Type B pancreatic cell (in vitro differentiated cells): ENCODE measurements at regions not wholly inside any gene's neighbourhood (a gene's known extent, or its start where the extent isn't known, plus 50 kb on each side); places are given as distances from the start of the nearest gene placed in this dataset.

Experiments used
- DNase-seq: peaks from one replicate; pipeline ENCODE4 v3.0.0; 2021; ENCODE audit warnings: mixed read lengths; ENCODE audit not compliant: unreplicated experiment; ENCODE audit errors: extremely low spot score
- H3K27ac Mint-ChIP-seq: 2 replicates; pipeline ENCODE4 v1.8.0; 2021; ENCODE audit warnings: mild to moderate bottlenecking, mixed read lengths
- H3K27me3 Mint-ChIP-seq: 2 replicates; pipeline ENCODE4 v1.8.0; 2021; ENCODE audit warnings: mixed read lengths
- H3K36me3 Mint-ChIP-seq: 2 replicates; pipeline ENCODE4 v1.8.0; 2021; ENCODE audit warnings: mixed read lengths
- H3K4me1 Mint-ChIP-seq: one replicate; pipeline ENCODE4 v1.8.0; 2021; ENCODE audit warnings: mixed read lengths; ENCODE audit not compliant: unreplicated experiment
- H3K4me3 Mint-ChIP-seq: 2 replicates; pipeline ENCODE4 v1.8.0; 2021; ENCODE audit warnings: mild to moderate bottlenecking, mixed read lengths
- H3K9me3 Mint-ChIP-seq: 2 replicates; pipeline ENCODE4 v1.8.0; 2021; ENCODE audit warnings: mixed read lengths
- CTCF ChIP-seq: fragments of 200-600 bp; sonication (generic); conservative IDR thresholded peaks from 2 replicates; pipeline ENCODE4 v1.5.0; 2021; ENCODE audit warnings: antibody characterized with exemption, mild to moderate bottlenecking

- H3K36me3 Mint-ChIP-seq, result no peaks in the 10 kb centered on the region
- no peaks in the 10 kb centered on the region for H3K4me1 Mint-ChIP-seq
- no peak for DNase-seq
- TF ChIP-seq CTCF, result no peak
- no peaks in the 10 kb centered on the region for H3K9me3 Mint-ChIP-seq
- no peak overlapping the region for H3K27ac Mint-ChIP-seq
- H3K4me3 Mint-ChIP-seq, result no peak overlapping the region
- H3K27me3 Mint-ChIP-seq, result no peaks in the 10 kb centered on the region
Measured at GRCh38 chr2:207423886-207424285, 105.9 kb upstream of the CREB1 start.

DNA sequence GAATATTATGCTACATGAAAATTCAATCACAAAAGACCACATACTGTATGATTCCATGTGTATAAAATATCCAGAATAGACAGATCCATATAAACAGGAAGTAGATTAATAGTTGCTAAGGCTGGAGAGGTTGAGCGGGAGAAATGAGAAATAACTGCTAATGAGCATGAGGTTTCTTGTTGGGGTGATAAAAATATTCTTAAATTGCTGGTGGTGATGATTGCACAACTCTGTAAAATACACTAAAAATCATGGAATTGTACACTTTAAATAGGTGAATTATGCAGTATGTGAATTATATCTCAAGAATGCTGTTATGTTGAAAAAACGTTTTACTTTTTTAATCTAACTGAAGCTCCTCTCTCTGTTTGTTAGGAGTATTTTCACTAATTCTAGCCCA is 101.8 kb upstream of the CREB1 start:
- TF ChIP-seq CTCF, result no peak
- Mint-ChIP-seq H3K4me1 (no peaks in the 10 kb centered on the region), H3K9me3 (no peaks in the 10 kb centered on the region), H3K4me3 (no peak overlapping the region), H3K36me3 (no peaks in the 10 kb centered on the region), H3K27ac (no peak overlapping the region), H3K27me3 (no peaks in the 10 kb centered on the region)
- no peak for DNase-seq

- H3K9me3 Mint-ChIP-seq, result no peaks in the 10 kb centered on the region
- no peak overlapping the region for H3K4me3 Mint-ChIP-seq
- no peaks in the 10 kb centered on the region for H3K36me3 Mint-ChIP-seq
- no peak for DNase-seq
- H3K4me1 Mint-ChIP-seq, result no peaks in the 10 kb centered on the region
- H3K27ac Mint-ChIP-seq, result no peak overlapping the region
- no peak for TF ChIP-seq CTCF
- H3K27me3 Mint-ChIP-seq, result no peaks in the 10 kb centered on the region
Measured at GRCh38 chr2:207428573-207428972, 101.2 kb upstream of the CREB1 start.

GRCh38 chr2:207432453-207432852 is 97.3 kb upstream of the CREB1 start:
- no peak for TF ChIP-seq CTCF
- DNase-seq, result no peak
- no peaks in the 10 kb centered on the region for H3K36me3 Mint-ChIP-seq
- H3K27ac Mint-ChIP-seq, result no peak overlapping the region
- H3K9me3 Mint-ChIP-seq, result no peaks in the 10 kb centered on the region
- peaks cover 6% of the 10 kb centered on the region for H3K4me1 Mint-ChIP-seq
- H3K4me3 Mint-ChIP-seq, result no peak overlapping the region
- no peaks in the 10 kb centered on the region for H3K27me3 Mint-ChIP-seq

- Mint-ChIP-seq H3K36me3 (no peaks in the 10 kb centered on the region), H3K27me3 (no peaks in the 10 kb centered on the region), H3K4me3 (no peak overlapping the region), H3K9me3 (no peaks in the 10 kb centered on the region), H3K27ac (no peak overlapping the region), H3K4me1 (peaks cover 6% of the 10 kb centered on the region)
- TF ChIP-seq CTCF, result no peak
- DNase-seq, result no peak
Measured at GRCh38 chr2:207434306-207434705, 95.5 kb upstream of the CREB1 start.

GRCh38 chr2:207434899-207435465 is 94.8 kb upstream of the CREB1 start:
- Mint-ChIP-seq H3K4me1 (peaks cover 6% of the 10 kb centered on the region), H3K36me3 (no peaks in the 10 kb centered on the region), H3K9me3 (no peaks in the 10 kb centered on the region), H3K27me3 (no peaks in the 10 kb centered on the region), H3K4me3 (no peak overlapping the region), H3K27ac (no peak overlapping the region)
- no peak for DNase-seq
- no peak for TF ChIP-seq CTCF
